Spleen (tissue), 11 donors: ENCODE measurements at regions not wholly inside any gene's neighbourhood (a gene's known extent, or its start where the extent isn't known, plus 50 kb on each side); places are given as distances from the start of the nearest gene placed in this dataset.
A peak's percentile ranks its signal among the peaks of the same experiment; 100 is the strongest.

Experiments used
- DNase-seq: peaks from one replicate; pipeline ENCODE4 v3.0.0-alpha.2; 2020
- H3K27ac ChIP-seq, 8 donors: fragments of 200-600 bp; sonication (generic) in 7 of 8; 1 replicate in 4 of 8; 2 replicates in 4 of 8; pipeline versions ENCODE4 v1.5.0 to v1.8.0; 2016 to 2021; ENCODE audit warnings: inconsistent platforms in 4 of 8, mild to moderate bottlenecking in 4 of 8, moderate library complexity in 1 of 8
- H3K27me3 ChIP-seq, 7 donors: fragments of 200-600 bp; sonication (generic) in 6 of 7; replicated peaks in 1 of 7; 1 replicate in 4 of 7; 2 replicates in 3 of 7; pipeline versions ENCODE4 v1.5.0 to v1.8.0; 2016 to 2021; ENCODE audit warnings: inconsistent platforms in 3 of 7, mild to moderate bottlenecking in 1 of 7
- H3K36me3 ChIP-seq, 6 donors: fragments of 200-600 bp; sonication (generic) in 5 of 6; 1 replicate in 4 of 6; 2 replicates in 2 of 6; pipeline versions ENCODE4 v1.5.0 to v1.8.0; 2016 to 2021; ENCODE audit warnings: inconsistent platforms in 2 of 6
- H3K4me1 ChIP-seq, 6 donors: fragments of 200-600 bp; sonication (generic) in 5 of 6; 1 replicate in 3 of 6; 2 replicates in 3 of 6; pipeline versions ENCODE4 v1.5.0 to v1.8.0; 2016 to 2021; ENCODE audit warnings: inconsistent platforms in 3 of 6
- H3K4me3 ChIP-seq, 8 donors: fragments of 200-600 bp; sonication (generic) in 7 of 8; 1 replicate in 4 of 8; 2 replicates in 4 of 8; pipeline versions ENCODE4 v1.5.0 to v1.8.0; 2016 to 2021; ENCODE audit warnings: inconsistent platforms in 4 of 8, mild to moderate bottlenecking in 4 of 8, moderate library complexity in 2 of 8
- H3K9me3 ChIP-seq, 8 donors: fragments of 200-600 bp; sonication (generic) in 7 of 8; 1 replicate in 4 of 8; 2 replicates in 4 of 8; pipeline versions ENCODE4 v1.5.0 to v1.8.0; 2016 to 2021; ENCODE audit warnings: inconsistent platforms in 4 of 8
- CTCF ChIP-seq, 11 experiments: fragments of 200-600 bp in 7 of 11; fragments of 450-650 bp in 4 of 11; sonication (generic) in 4 of 11; IDR thresholded peaks in 8 of 11; conservative IDR thresholded peaks in 3 of 11; 1 replicate in 7 of 11; 2 replicates in 4 of 11; pipeline versions ENCODE4 v1.4.0 to v1.8.0; 2016 to 2021; ENCODE audit warnings: antibody characterized with exemption in 11 of 11, inconsistent platforms in 4 of 11, mild to moderate bottlenecking in 1 of 11
- POLR2A ChIP-seq, 3 donors: fragments of 450-650 bp; IDR thresholded peaks; one replicate each; pipeline ENCODE4 v1.5.1; 2017; ENCODE audit warnings: antibody characterized with exemption in 3 of 3, mild to moderate bottlenecking in 1 of 3
- POLR2AphosphoS5 ChIP-seq, 3 donors: sonication (generic); formaldehyde crosslinking; IDR thresholded peaks; one replicate each; pipeline ENCODE4 v1.5.1; 2017; ENCODE audit warnings: antibody characterized with exemption in 3 of 3
- WGBS, 5 donors: extraction: QIAGEN DNeasy Blood & Tissue Kit in 3 of 5; methylation state at CpG; one replicate each; pipeline versions ENCODE4 v1.1.5 to v1.1.7; 2013 to 2018; 5-methylcytosine and 5-hydroxymethylcytosine counted together
- intact Hi-C: fragments of 100-400 bp; cut with DNase I; formaldehyde crosslinking; loops from one replicate; pipeline ENCODE4 v1.15.0; 2023; ENCODE audit warnings: low total_unique reads
- donor health status: healthy with polysubstance abuse.
- donor health status: DM: no; HTN: no; CAD: no; lungs with moderate emphysema.
- donor health status: DM: no; HTN: no; CAD: no.
- donor health status: Bipolar disorder and iron deficiency.
- donor health status: healthy.
- donor health status: DM: no; HTN: no; CAD: no.
- donor health status: DM: yes; HTN: yes; CAD: no.

GRCh38 chr12:82054566-82054965, 295.4 kb upstream of the PPFIA2 start:
- 79 to 83% (median 80%) methylated on average over 2 of the region's 2 CpGs for WGBS, 5 donors
- Histone ChIP-seq H3K9me3 (peaks cover 0 to 1% (median 0%) of the 10 kb centered on the region in 8 donors), H3K27ac (no peak overlapping the region), H3K36me3 (no peaks in the 10 kb centered on the region), H3K4me1 (no peaks in the 10 kb centered on the region), H3K4me3 (no peak overlapping the region), H3K27me3 (no peaks in the 10 kb centered on the region)
- DNase-seq = no peak
- TF ChIP-seq POLR2A (IDR thresholded peaks at IDR 0.05) (no peak), POLR2AphosphoS5 (IDR thresholded peaks at IDR 0.05) (no peak), CTCF (IDR thresholded peaks at IDR 0.05 in 8 of 11, conservative IDR thresholded peaks at IDR 0.05 in 3 of 11) (no peak)
- intact Hi-C loops = no loop called here

GRCh38 chr12:82047446-82047845, 288.3 kb upstream of the PPFIA2 start:
- no peaks in the 10 kb centered on the region for H3K4me1 ChIP-seq
- TF ChIP-seq CTCF (IDR thresholded peaks at IDR 0.05 in 8 of 11, conservative IDR thresholded peaks at IDR 0.05 in 3 of 11) = no peak
- no peak for TF ChIP-seq POLR2AphosphoS5 (IDR thresholded peaks at IDR 0.05)
- no peak for TF ChIP-seq POLR2A (IDR thresholded peaks at IDR 0.05)
- no peak for DNase-seq
- no peak overlapping the region for H3K27ac ChIP-seq
- H3K27me3 ChIP-seq = no peaks in the 10 kb centered on the region
- no peaks in the 10 kb centered on the region for H3K36me3 ChIP-seq
- WGBS, 5 donors = 52 to 79% (median 56%) methylated on average over 2 of the region's 2 CpGs
- H3K4me3 ChIP-seq = no peak overlapping the region
- peaks cover 0 to 3% (median 0%) of the 10 kb centered on the region in 8 donors for H3K9me3 ChIP-seq
- intact Hi-C loops = no loop called here

GRCh38 chr12:82040987-82041743, 282.0 kb upstream of the PPFIA2 start:
- DNase-seq = no peak
- TF ChIP-seq CTCF (IDR thresholded peaks at IDR 0.05 in 8 of 11, conservative IDR thresholded peaks at IDR 0.05 in 3 of 11) = no peak
- no peak for TF ChIP-seq POLR2AphosphoS5 (IDR thresholded peaks at IDR 0.05)
- TF ChIP-seq POLR2A (IDR thresholded peaks at IDR 0.05) = no peak
- H3K27ac ChIP-seq = peak overlapping the region in 3 of 8 donors; percentile 5 to 21 (median 21)
- no peak overlapping the region for H3K4me3 ChIP-seq
- 55 to 80% (median 66%) methylated on average over 2 of the region's 2 CpGs for WGBS, 5 donors
- peaks cover 0 to 2% (median 0%) of the 10 kb centered on the region in 8 donors for H3K9me3 ChIP-seq
- H3K27me3 ChIP-seq = no peaks in the 10 kb centered on the region
- intact Hi-C loops = no loop called here
- H3K36me3 ChIP-seq = no peaks in the 10 kb centered on the region
- no peaks in the 10 kb centered on the region for H3K4me1 ChIP-seq

GRCh38 chr12:82034769-82035168, 275.6 kb upstream of the PPFIA2 start:
- Histone ChIP-seq H3K4me1 (no peaks in the 10 kb centered on the region), H3K9me3 (peaks cover 0 to 28% (median 10%) of the 10 kb centered on the region in 8 donors)
- intact Hi-C loops = no loop called here

More at GRCh38 chr12:82034769-82035168, 275.6 kb upstream of the PPFIA2 start:
- no peak for DNase-seq
- TF ChIP-seq POLR2A (IDR thresholded peaks at IDR 0.05) (no peak), CTCF (IDR thresholded peaks at IDR 0.05 in 8 of 11, conservative IDR thresholded peaks at IDR 0.05 in 3 of 11) (no peak), POLR2AphosphoS5 (IDR thresholded peaks at IDR 0.05) (no peak)
- no peaks in the 10 kb centered on the region for H3K27me3 ChIP-seq
- H3K27ac ChIP-seq = no peak overlapping the region
- no peaks in the 10 kb centered on the region for H3K36me3 ChIP-seq
- H3K4me3 ChIP-seq = no peak overlapping the region
